WI38 (cell line): ENCODE measurements at regions not wholly inside any gene's neighbourhood (a gene's known extent, or its start where the extent isn't known, plus 50 kb on each side); places are given as distances from the start of the nearest gene placed in this dataset.

Experiments used
- H3K4me3 ChIP-seq: 2 replicates; pipeline ENCODE4 v1.5.1; 2011; ENCODE audit warnings: low read depth, mild to moderate bottlenecking, control low read depth, low read length
- CTCF ChIP-seq: IDR thresholded peaks from 2 replicates; pipeline ENCODE4 v1.5.1; 2012; ENCODE audit warnings: low read depth, mild to moderate bottlenecking, control low read depth, low read length

GRCh38 chr1:58119971-58120370, 426.6 kb downstream of the OMA1 start:
- H3K4me3 ChIP-seq: no peak overlapping the region
- no peak for TF ChIP-seq CTCF

DNA sequence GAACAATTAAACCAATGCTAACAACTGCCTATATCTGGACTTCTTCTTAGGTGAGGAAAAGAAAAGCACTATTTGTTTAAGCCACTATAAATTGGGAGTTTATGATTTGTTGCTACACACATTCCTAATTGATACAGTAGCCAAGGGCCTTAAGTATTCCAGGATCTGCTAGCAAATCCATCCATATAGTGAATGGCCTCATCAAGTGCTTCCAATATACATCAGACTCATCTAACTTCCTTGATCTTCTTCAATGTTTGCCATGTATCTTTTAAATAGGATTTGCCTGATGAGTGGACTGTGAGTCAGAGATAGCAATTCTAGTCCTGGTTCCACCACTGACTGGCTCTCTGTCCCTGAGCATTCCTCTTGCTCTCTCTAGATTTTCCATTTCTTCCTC, 430.2 kb downstream of the OMA1 start:
- TF ChIP-seq CTCF: no peak
- no peak overlapping the region for H3K4me3 ChIP-seq

- no peak for TF ChIP-seq CTCF
- no peak overlapping the region for H3K4me3 ChIP-seq
Observed at GRCh38 chr1:58109646-58110200, 436.8 kb downstream of the OMA1 start.

GRCh38 chr1:58108783-58109182, 437.7 kb downstream of the OMA1 start:
- no peak for TF ChIP-seq CTCF
- H3K4me3 ChIP-seq: no peak overlapping the region

DNA sequence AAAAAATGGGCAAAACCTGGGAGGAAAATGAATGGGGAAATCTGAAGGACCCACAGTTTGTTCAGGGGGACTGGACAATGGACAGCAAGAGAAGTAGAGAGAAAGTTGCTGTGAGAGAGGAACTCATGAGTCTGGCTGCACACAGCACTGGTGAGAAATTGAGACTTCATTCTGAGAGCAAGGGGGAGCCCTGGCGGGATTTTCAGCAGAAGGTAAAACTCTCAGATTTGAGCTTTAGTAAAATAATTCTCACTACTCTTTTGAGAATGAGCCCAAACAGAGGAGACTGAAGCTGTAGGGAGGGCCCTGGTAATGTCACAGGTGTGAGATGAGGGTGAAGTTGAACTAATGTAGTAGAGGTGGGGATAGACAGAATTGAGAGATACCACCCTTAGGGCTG, 438.6 kb downstream of the OMA1 start:
- TF ChIP-seq CTCF: no peak
- H3K4me3 ChIP-seq: no peak overlapping the region

DNA sequence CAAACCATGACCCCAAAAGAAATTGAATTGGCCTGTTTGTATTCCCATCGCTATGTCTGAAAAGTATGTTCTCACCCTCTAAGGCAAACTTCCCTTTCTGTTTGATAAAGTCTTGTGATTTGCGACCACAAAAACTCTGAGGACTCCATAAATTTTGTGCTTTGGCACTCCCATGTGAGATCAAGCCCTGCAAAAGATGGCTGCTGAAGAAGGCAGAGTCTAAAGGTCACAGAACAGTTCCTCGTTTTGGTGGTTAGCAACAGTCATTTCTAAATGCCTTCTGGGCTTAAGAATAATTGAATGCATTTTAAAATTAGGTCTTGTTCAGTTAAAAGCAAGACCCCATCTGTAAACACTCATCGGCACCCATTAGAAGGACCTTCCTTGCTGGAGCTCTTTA, 441.6 kb downstream of the OMA1 start:
- TF ChIP-seq CTCF: no peak
- H3K4me3 ChIP-seq: no peak overlapping the region

- no peak overlapping the region for H3K4me3 ChIP-seq
- TF ChIP-seq CTCF: no peak
Observed at GRCh38 chr1:58096714-58097113, 449.8 kb downstream of the OMA1 start.
